ENCODE measurements at regions not wholly inside any gene's neighbourhood (a gene's known extent, or its start where the extent isn't known, plus 50 kb on each side); places are given as distances from the start of the nearest gene placed in this dataset.

- TF ChIP-seq EP300 (IDR thresholded peaks at IDR 0.05), result no peak
- TF ChIP-seq POLR2A (IDR thresholded peaks at IDR 0.05), result no peak
- no peak for TF ChIP-seq CTCF (IDR thresholded peaks at IDR 0.05)
- Histone ChIP-seq H3K4me3 (no peak overlapping the region), H3K9me3 (no peaks in the 10 kb centered on the region), H3K4me1 (no peaks in the 10 kb centered on the region), H3K27me3 (no peaks in the 10 kb centered on the region), H3K27ac (no peak overlapping the region), H3K36me3 (no peaks in the 10 kb centered on the region)
- no peak for DNase-seq (ENCODE audit: low spot score in 2 of 2)
- WGBS, 2 donors, result 92 to 94% methylated on average over 1 of the region's 1 CpG
These were observed 393.5 kb downstream of the RAD51AP2 start for GRCh38 chr2:17124575-17125318.

GRCh38 chr2:17122887-17123501 lies 395.2 kb downstream of the RAD51AP2 start:
- Histone ChIP-seq H3K27ac (no peak overlapping the region), H3K4me1 (no peaks in the 10 kb centered on the region), H3K4me3 (no peak overlapping the region), H3K27me3 (no peaks in the 10 kb centered on the region), H3K9me3 (no peaks in the 10 kb centered on the region), H3K36me3 (no peaks in the 10 kb centered on the region)
- no peak for DNase-seq (ENCODE audit: low spot score in 2 of 2)
- WGBS, 2 donors, result 58 to 72% methylated on average over 7 of the region's 7 CpGs
- no peak for TF ChIP-seq POLR2A (IDR thresholded peaks at IDR 0.05)
- no peak for TF ChIP-seq CTCF (IDR thresholded peaks at IDR 0.05)
- TF ChIP-seq EP300 (IDR thresholded peaks at IDR 0.05), result no peak

GRCh38 chr2:17115466-17115865 lies 402.8 kb downstream of the RAD51AP2 start:
- H3K4me1 ChIP-seq, result no peaks in the 10 kb centered on the region
- H3K4me3 ChIP-seq, result no peak overlapping the region
- no peak overlapping the region for H3K27ac ChIP-seq
- DNase-seq (ENCODE audit: low spot score in 2 of 2), result no peak
- WGBS, 2 donors, result 56 to 61% methylated on average over 1 of the region's 1 CpG
- no peaks in the 10 kb centered on the region for H3K27me3 ChIP-seq
- H3K36me3 ChIP-seq, result no peaks in the 10 kb centered on the region
- no peaks in the 10 kb centered on the region for H3K9me3 ChIP-seq
- TF ChIP-seq POLR2A (IDR thresholded peaks at IDR 0.05) (no peak), EP300 (IDR thresholded peaks at IDR 0.05) (no peak), CTCF (IDR thresholded peaks at IDR 0.05) (no peak)

- no peaks in the 10 kb centered on the region for H3K27me3 ChIP-seq
- no peak for TF ChIP-seq CTCF (IDR thresholded peaks at IDR 0.05)
- TF ChIP-seq POLR2A (IDR thresholded peaks at IDR 0.05), result no peak
- TF ChIP-seq EP300 (IDR thresholded peaks at IDR 0.05), result no peak
- H3K27ac ChIP-seq, result no peak overlapping the region
- no peaks in the 10 kb centered on the region for H3K9me3 ChIP-seq
- DNase-seq (ENCODE audit: low spot score in 2 of 2), result no peak
- H3K36me3 ChIP-seq, result no peaks in the 10 kb centered on the region
- H3K4me3 ChIP-seq, result no peak overlapping the region
- 35 to 54% methylated on average over 2 of the region's 2 CpGs for WGBS, 2 donors
- no peaks in the 10 kb centered on the region for H3K4me1 ChIP-seq
These were observed 403.2 kb downstream of the RAD51AP2 start for GRCh38 chr2:17115042-17115441.

- no peak for DNase-seq (ENCODE audit: low spot score in 2 of 2)
- no peaks in the 10 kb centered on the region for H3K36me3 ChIP-seq
- no peaks in the 10 kb centered on the region for H3K27me3 ChIP-seq
- no peaks in the 10 kb centered on the region for H3K4me1 ChIP-seq
- no peak for TF ChIP-seq CTCF (IDR thresholded peaks at IDR 0.05)
- TF ChIP-seq POLR2A (IDR thresholded peaks at IDR 0.05), result no peak
- TF ChIP-seq EP300 (IDR thresholded peaks at IDR 0.05), result no peak
- H3K4me3 ChIP-seq, result no peak overlapping the region
- no peaks in the 10 kb centered on the region for H3K9me3 ChIP-seq
- no peak overlapping the region for H3K27ac ChIP-seq
- WGBS, 2 donors, result 50 to 55% methylated on average over 2 of the region's 2 CpGs
These were observed 410.4 kb downstream of the RAD51AP2 start for GRCh38 chr2:17107871-17108270.
